Panc1 (cell line): ENCODE measurements at regions not wholly inside any gene's neighbourhood (a gene's known extent, or its start where the extent isn't known, plus 50 kb on each side); places are given as distances from the start of the nearest gene placed in this dataset.

ENCODE experiments used
- ATAC-seq: fragments of 200-7000 bp; cut with Tn5 transposase; 2 replicates; pipeline ENCODE4 v1.9.1; 2020; ENCODE audit warnings: mild to moderate bottlenecking, moderate library complexity
- BruUV-seq: library from RNA; stranded (reverse); fragments of 400-500 nt; replicated peaks from 2 replicates; lab custom pipeline; 2021; lab: Mats Ljungman, UMichigan
- CTCF ChIA-PET: fragments of 300-600 bp; sonication (Branson Sonifier 250); formaldehyde crosslinking; loops from one replicate; lab custom pipeline; 2022; ENCODE audit warnings: antibody characterized with exemption; lab: Charles Lee
- POLR2A ChIA-PET: fragments of 300-600 bp; sonication (Branson Sonifier 250); formaldehyde crosslinking; loops from one replicate; lab custom pipeline; 2022; ENCODE audit warnings: antibody characterized with exemption; lab: Charles Lee
- DNase-seq: peaks from one replicate; pipeline ENCODE4 v3.0.0-alpha.2; 2010; ENCODE audit warnings: low read depth, low spot score
- H3K27ac ChIP-seq: 2 replicates; pipeline ENCODE4 v1.5.1; 2011; ENCODE audit warnings: mild to moderate bottlenecking, low read length, inconsistent platforms
- H3K27me3 ChIP-seq: fragments of 200-500 bp; sonication (Bioruptor generic); 2 replicates; pipeline ENCODE4 v1.6.0; 2014; ENCODE audit warnings: low read length, inconsistent platforms; ENCODE audit not compliant: control insufficient read depth, insufficient read depth
- H3K36me3 ChIP-seq: fragments of 200-500 bp; sonication (Bioruptor generic); 2 replicates; pipeline ENCODE4 v1.5.1; 2014; ENCODE audit warnings: inconsistent platforms, mild to moderate bottlenecking, low read length, moderate library complexity; ENCODE audit not compliant: control insufficient read depth, insufficient read depth
- H3K4me1 ChIP-seq: 2 replicates; pipeline ENCODE4 v1.5.1; 2011; ENCODE audit warnings: inconsistent platforms, mild to moderate bottlenecking, low read length, moderate library complexity; ENCODE audit not compliant: control insufficient read depth, insufficient read depth
- H3K4me3 ChIP-seq, 2 experiments: 2 replicates each; pipeline ENCODE4 v1.5.1; 2011 to 2012; ENCODE audit warnings: low read depth in 2 of 2, low read length in 2 of 2, mild to moderate bottlenecking in 2 of 2, inconsistent platforms in 1 of 2, moderate library complexity in 1 of 2
- H3K9me3 ChIP-seq: fragments of 200-500 bp; sonication (Bioruptor generic); 2 replicates; pipeline ENCODE4 v1.5.1; 2014; ENCODE audit warnings: low read depth, mild to moderate bottlenecking, inconsistent platforms, low read length, moderate library complexity; ENCODE audit not compliant: control insufficient read depth, insufficient read depth
- POLR2AphosphoS5 ChIP-seq: IDR thresholded peaks from 2 replicates; pipeline ENCODE4 v1.6.1; 2012; ENCODE audit warnings: mild to moderate bottlenecking, low read depth, low read length, moderate library complexity
- SIN3A ChIP-seq: IDR thresholded peaks from 2 replicates; pipeline ENCODE4 v1.6.1; 2012; ENCODE audit warnings: low read depth, mild to moderate bottlenecking, low read length, moderate library complexity, borderline replicate concordance; ENCODE audit not compliant: insufficient read depth
- TCF7L2 ChIP-seq: IDR thresholded peaks from 2 replicates; pipeline ENCODE4 v1.6.1; 2011; ENCODE audit warnings: mild to moderate bottlenecking, low read depth, low read length, inconsistent platforms
- in situ Hi-C: cut with HindIII; loops from 2 replicates; pipeline ENCODE4 v1.10.0; 2016; ENCODE audit warnings: low sequenced_read_pairs, low pct_unique_long_range_greater_than_20kb
- intact Hi-C: fragments of 100-400 bp; cut with micrococcal nuclease; formaldehyde crosslinking; loops from one replicate; pipeline ENCODE4 v1.10.0; 2022; ENCODE audit not compliant: unreplicated experiment
- TF ChIP-seq, protein P1 (sequence below), 2 experiments: IDR thresholded peaks; 2 replicates each; pipeline ENCODE4 v1.6.1; 2011 to 2012; ENCODE audit warnings: low read depth in 2 of 2, control low read depth in 1 of 2, low read length in 1 of 2, mild to moderate bottlenecking in 1 of 2, moderate library complexity in 1 of 2; ENCODE audit not compliant: insufficient read depth in 1 of 2
- TF ChIP-seq, protein P2 (sequence below): fragments of 450-650 bp; IDR thresholded peaks from 2 replicates; pipeline ENCODE4 v1.5.1; 2017; ENCODE audit warnings: mild to moderate bottlenecking

DNA sequence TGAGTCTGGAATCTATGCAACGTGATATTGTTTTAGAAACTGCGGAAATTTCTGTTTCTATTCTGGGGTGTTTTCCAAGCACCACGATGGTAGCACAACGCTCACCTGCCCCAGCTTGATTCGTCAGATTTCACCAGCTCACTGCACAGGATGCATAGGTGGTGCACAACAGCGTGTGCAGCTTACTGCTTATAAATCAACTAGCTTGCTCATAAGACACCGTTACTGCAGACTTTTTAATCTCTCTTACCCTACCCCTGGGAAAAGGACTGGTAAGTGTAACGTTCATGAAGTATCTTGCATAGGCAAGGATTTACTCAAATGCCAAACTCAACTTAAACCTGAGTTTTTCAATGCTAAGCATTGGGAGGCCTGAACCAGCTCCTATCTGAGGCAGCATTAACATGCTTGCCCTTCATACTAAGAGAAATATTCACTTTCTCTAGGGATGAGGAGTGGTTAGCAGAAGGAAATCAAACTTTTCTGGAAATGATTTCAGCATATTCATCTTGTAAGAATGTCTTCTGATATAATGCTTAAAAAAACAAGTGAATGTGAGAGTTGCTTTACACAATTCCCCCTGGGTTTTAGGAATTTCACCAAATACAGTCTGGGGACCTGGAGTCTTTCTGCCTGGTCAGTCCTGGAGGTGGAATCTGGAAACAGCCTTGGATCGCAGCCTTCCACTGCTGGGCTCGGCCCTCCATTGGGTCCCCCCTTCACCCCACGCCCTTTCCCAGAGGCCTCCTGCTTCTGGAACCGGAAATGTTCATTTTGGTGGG, 100.6 kb downstream of the DACT2 start:
- in situ Hi-C loops: no loop called here
- Histone ChIP-seq H3K27me3 (no peaks in the 10 kb centered on the region), H3K4me3 (no peak overlapping the region), H3K4me1 (no peaks in the 10 kb centered on the region), H3K9me3 (no peaks in the 10 kb centered on the region), H3K36me3 (no peaks in the 10 kb centered on the region), H3K27ac (no peak overlapping the region)
- BruUV-seq: no TSS peak
- POLR2A ChIA-PET: interaction anchor here (0.6 kb wide), 1 partner anchor 92 kb away, joined by 4 read pairs; no protein-coding TSS in a partner anchor
- intact Hi-C loops: no loop called here
- TF ChIP-seq TCF7L2 (no peak), SIN3A (no peak), POLR2AphosphoS5 (no peak)
- TF ChIP-seq, protein P1, sequence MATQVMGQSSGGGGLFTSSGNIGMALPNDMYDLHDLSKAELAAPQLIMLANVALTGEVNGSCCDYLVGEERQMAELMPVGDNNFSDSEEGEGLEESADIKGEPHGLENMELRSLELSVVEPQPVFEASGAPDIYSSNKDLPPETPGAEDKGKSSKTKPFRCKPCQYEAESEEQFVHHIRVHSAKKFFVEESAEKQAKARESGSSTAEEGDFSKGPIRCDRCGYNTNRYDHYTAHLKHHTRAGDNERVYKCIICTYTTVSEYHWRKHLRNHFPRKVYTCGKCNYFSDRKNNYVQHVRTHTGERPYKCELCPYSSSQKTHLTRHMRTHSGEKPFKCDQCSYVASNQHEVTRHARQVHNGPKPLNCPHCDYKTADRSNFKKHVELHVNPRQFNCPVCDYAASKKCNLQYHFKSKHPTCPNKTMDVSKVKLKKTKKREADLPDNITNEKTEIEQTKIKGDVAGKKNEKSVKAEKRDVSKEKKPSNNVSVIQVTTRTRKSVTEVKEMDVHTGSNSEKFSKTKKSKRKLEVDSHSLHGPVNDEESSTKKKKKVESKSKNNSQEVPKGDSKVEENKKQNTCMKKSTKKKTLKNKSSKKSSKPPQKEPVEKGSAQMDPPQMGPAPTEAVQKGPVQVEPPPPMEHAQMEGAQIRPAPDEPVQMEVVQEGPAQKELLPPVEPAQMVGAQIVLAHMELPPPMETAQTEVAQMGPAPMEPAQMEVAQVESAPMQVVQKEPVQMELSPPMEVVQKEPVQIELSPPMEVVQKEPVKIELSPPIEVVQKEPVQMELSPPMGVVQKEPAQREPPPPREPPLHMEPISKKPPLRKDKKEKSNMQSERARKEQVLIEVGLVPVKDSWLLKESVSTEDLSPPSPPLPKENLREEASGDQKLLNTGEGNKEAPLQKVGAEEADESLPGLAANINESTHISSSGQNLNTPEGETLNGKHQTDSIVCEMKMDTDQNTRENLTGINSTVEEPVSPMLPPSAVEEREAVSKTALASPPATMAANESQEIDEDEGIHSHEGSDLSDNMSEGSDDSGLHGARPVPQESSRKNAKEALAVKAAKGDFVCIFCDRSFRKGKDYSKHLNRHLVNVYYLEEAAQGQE (IDR thresholded peaks at IDR 0.05; ENCODE audit: insufficient read depth in 1 of 2, low read depth in 2 of 2, low read length in 1 of 2): no peak
- TF ChIP-seq, protein P2, sequence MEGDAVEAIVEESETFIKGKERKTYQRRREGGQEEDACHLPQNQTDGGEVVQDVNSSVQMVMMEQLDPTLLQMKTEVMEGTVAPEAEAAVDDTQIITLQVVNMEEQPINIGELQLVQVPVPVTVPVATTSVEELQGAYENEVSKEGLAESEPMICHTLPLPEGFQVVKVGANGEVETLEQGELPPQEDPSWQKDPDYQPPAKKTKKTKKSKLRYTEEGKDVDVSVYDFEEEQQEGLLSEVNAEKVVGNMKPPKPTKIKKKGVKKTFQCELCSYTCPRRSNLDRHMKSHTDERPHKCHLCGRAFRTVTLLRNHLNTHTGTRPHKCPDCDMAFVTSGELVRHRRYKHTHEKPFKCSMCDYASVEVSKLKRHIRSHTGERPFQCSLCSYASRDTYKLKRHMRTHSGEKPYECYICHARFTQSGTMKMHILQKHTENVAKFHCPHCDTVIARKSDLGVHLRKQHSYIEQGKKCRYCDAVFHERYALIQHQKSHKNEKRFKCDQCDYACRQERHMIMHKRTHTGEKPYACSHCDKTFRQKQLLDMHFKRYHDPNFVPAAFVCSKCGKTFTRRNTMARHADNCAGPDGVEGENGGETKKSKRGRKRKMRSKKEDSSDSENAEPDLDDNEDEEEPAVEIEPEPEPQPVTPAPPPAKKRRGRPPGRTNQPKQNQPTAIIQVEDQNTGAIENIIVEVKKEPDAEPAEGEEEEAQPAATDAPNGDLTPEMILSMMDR: no peak
- DNase-seq (no peak), ATAC-seq (no peak)
- CTCF ChIA-PET: no interaction called here

DNA sequence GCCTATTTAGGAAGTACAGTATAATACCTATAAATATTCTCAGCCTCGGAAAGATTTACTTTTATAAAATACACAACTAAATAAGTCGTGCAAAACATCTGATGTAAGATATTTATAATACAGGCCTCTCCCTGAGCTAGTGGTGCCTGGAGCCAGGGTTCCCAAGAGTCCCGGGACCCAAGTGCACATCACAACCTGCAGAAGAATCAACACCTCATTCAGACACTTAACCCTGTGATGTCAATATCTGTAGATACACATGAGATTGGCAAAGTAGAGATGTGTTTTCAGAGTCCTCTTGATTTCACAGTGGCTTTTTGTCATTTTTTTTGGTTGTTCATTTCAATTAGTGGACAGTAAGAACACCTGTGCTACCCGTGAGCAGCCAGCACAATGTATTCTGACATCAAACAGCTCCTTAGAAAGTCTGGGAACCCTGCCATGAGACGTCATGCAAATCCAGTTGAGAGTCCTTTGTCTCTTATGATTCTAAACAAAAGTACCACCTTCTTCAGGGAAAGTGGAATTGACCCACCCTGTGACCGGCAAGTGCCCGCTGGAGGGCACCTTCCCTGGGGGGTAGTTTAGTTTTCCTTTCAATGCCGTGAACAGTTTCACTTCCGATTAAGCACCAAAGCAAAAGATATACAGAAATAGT, 101.6 kb downstream of the DACT2 start:
- CTCF ChIA-PET: no interaction called here
- POLR2A ChIA-PET: interaction anchor here (0.6 kb wide), 1 partner anchor 91 kb away, joined by 4 read pairs; no protein-coding TSS in a partner anchor
- Histone ChIP-seq H3K4me3 (no peak overlapping the region), H3K9me3 (no peaks in the 10 kb centered on the region), H3K27me3 (no peaks in the 10 kb centered on the region), H3K4me1 (no peaks in the 10 kb centered on the region), H3K36me3 (no peaks in the 10 kb centered on the region), H3K27ac (no peak overlapping the region)
- BruUV-seq: no TSS peak
- no peak for ATAC-seq
- intact Hi-C loops: no loop called here
- TF ChIP-seq SIN3A: no peak
- TF ChIP-seq TCF7L2: no peak
- TF ChIP-seq POLR2AphosphoS5: no peak
- TF ChIP-seq, protein P1 (IDR thresholded peaks at IDR 0.05; ENCODE audit: insufficient read depth in 1 of 2, low read depth in 2 of 2, low read length in 1 of 2): no peak
- TF ChIP-seq, protein P2: no peak
- DNase-seq: no peak
- in situ Hi-C loops: no loop called here
